Activated B cell treated with CpG ODN at 0.5 μM for 24 hours (primary cell): ENCODE measurements at regions not wholly inside any gene's neighbourhood (a gene's known extent, or its start where the extent isn't known, plus 50 kb on each side); places are given as distances from the start of the nearest gene placed in this dataset.

Experiments
- ATAC-seq: fragments of 200-7000 bp; cut with Tn5 transposase; one replicate; pipeline ENCODE4 v1.10.0; 2021; ENCODE audit warnings: low read depth, mild to moderate bottlenecking, moderate library complexity
- CTCF ChIA-PET: fragments of 350-600 bp; sonication (Branson Sonifier 250); formaldehyde crosslinking; loops from one replicate; lab custom pipeline; 2021; ENCODE audit warnings: antibody characterized with exemption; lab: Charles Lee
- POLR2A ChIA-PET: fragments of 350-600 bp; sonication (Branson Sonifier 250); formaldehyde crosslinking; loops from one replicate; lab custom pipeline; 2021; ENCODE audit warnings: antibody characterized with exemption; lab: Charles Lee
- DNase-seq: peaks from one replicate; pipeline ENCODE4 v3.0.0; 2022
- H3K27ac Mint-ChIP-seq: one replicate; pipeline ENCODE4 v1.8.0; 2020; ENCODE audit warnings: mixed read lengths
- H3K27me3 Mint-ChIP-seq: one replicate; pipeline ENCODE4 v1.8.0; 2021; ENCODE audit warnings: mixed read lengths
- H3K36me3 Mint-ChIP-seq: one replicate; pipeline ENCODE4 v1.8.0; 2021; ENCODE audit warnings: low read depth, mixed read lengths
- H3K4me1 Mint-ChIP-seq: one replicate; pipeline ENCODE4 v1.8.0; 2021; ENCODE audit warnings: mixed read lengths
- H3K4me3 Mint-ChIP-seq: one replicate; pipeline ENCODE4 v1.8.0; 2020; ENCODE audit warnings: mild to moderate bottlenecking, mixed read lengths
- H3K9me3 Mint-ChIP-seq: one replicate; pipeline ENCODE4 v1.8.0; 2020; ENCODE audit warnings: mixed read lengths
- intact Hi-C: fragments of 100-400 bp; cut with micrococcal nuclease; formaldehyde crosslinking; loops from one replicate; pipeline ENCODE4 v1.15.1; 2024
- TF ChIP-seq, protein P1 (sequence below): fragments of 200-600 bp; IDR thresholded peaks from one replicate; pipeline ENCODE4 v1.8.0; 2022; ENCODE audit warnings: antibody characterized with exemption, mild to moderate bottlenecking

DNA sequence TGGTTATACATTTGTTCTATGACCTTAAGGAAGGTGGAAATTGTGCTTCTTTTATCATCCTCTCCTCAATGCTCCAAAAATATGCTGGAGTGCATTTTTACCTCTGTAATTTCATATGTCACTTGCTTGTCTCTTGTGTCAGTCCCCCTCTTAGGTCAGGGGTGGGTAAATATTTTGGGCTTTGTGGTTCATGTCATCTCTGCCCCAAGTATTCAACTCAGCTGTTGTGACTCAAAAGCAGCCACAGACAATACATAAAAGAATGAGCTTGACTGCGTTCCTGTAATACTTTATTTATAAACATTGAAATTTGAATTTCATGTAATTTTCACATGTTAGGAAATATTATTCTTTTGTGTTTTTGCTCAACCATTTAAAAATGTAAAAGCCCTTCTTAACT lies 60.4 kb upstream of the SLC24A5 start:
- TF ChIP-seq, protein P1, sequence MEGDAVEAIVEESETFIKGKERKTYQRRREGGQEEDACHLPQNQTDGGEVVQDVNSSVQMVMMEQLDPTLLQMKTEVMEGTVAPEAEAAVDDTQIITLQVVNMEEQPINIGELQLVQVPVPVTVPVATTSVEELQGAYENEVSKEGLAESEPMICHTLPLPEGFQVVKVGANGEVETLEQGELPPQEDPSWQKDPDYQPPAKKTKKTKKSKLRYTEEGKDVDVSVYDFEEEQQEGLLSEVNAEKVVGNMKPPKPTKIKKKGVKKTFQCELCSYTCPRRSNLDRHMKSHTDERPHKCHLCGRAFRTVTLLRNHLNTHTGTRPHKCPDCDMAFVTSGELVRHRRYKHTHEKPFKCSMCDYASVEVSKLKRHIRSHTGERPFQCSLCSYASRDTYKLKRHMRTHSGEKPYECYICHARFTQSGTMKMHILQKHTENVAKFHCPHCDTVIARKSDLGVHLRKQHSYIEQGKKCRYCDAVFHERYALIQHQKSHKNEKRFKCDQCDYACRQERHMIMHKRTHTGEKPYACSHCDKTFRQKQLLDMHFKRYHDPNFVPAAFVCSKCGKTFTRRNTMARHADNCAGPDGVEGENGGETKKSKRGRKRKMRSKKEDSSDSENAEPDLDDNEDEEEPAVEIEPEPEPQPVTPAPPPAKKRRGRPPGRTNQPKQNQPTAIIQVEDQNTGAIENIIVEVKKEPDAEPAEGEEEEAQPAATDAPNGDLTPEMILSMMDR, result no peak
- CTCF ChIA-PET, result no interaction called here

DNA sequence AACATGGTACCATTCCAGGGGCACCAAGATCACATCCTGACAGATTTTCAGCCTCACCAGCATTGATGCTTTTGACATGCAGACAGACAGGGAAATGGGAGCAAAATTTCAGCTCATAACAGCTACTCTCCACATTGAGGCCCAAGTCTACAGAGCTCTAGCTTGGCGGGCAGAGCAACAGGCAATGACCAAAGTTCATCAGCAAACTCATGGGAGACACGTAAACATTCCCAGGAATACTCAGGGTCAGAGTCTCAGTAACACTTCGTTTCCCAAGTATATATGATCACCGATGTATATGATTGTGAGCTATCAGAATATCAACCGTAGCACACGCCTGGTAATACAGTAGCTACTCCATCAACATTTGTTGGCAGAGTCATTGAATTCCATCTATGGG lies 59.2 kb upstream of the SLC24A5 start:
- POLR2A ChIA-PET, result no interaction called here
- Mint-ChIP-seq H3K27ac (no peak overlapping the region), H3K36me3 (no peaks in the 10 kb centered on the region), H3K9me3 (no peaks in the 10 kb centered on the region), H3K27me3 (no peaks in the 10 kb centered on the region), H3K4me3 (no peak overlapping the region), H3K4me1 (no peaks in the 10 kb centered on the region)
- ATAC-seq, result no peak
- TF ChIP-seq, protein P1, result no peak
- intact Hi-C loops, result no loop called here
- no peak for DNase-seq
- CTCF ChIA-PET, result no interaction called here

More for the DNA sequence above, 60.4 kb upstream of the SLC24A5 start:
- Mint-ChIP-seq H3K9me3 (peaks cover under 1% of the 10 kb centered on the region), H3K27me3 (no peaks in the 10 kb centered on the region), H3K4me3 (no peak overlapping the region), H3K4me1 (no peaks in the 10 kb centered on the region), H3K27ac (no peak overlapping the region), H3K36me3 (no peaks in the 10 kb centered on the region)
- no peak for DNase-seq
- intact Hi-C loops, result no loop called here
- POLR2A ChIA-PET, result no interaction called here
- no peak for ATAC-seq

DNA sequence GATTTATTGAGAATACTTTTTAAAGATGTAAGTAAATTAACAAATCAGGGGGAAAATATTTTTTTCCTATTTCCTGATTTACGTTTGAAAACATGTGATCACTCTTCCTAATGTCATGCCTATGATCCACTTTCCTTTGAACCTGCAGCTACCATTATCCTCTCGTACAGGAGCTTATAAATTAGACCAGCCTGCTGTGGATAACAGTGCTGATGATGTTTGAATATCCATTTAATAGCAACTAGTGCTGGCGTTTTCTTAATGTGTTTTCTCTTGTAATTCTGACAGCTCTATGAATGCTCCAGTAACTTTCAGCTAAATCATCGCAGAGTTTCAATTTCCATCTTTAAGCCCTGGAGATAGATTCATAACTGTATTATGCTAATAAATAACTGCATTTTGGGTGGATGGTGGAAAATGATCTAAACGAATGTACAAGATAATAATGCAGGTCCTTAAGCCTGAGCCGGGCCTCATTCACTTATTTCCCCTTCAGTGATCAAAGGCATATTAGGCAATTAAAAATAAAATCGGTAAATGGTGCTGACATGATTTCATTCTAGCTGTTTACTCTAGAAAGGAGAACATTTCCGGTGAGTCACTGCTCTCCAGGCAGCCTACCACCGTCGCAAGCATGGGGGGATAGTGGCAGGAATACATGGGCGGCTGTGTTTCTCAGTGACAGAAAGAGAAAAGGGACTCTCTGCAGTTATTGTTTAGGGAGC lies 58.5 kb upstream of the SLC24A5 start:
- POLR2A ChIA-PET, result no interaction called here
- ATAC-seq, result no peak

DNA sequence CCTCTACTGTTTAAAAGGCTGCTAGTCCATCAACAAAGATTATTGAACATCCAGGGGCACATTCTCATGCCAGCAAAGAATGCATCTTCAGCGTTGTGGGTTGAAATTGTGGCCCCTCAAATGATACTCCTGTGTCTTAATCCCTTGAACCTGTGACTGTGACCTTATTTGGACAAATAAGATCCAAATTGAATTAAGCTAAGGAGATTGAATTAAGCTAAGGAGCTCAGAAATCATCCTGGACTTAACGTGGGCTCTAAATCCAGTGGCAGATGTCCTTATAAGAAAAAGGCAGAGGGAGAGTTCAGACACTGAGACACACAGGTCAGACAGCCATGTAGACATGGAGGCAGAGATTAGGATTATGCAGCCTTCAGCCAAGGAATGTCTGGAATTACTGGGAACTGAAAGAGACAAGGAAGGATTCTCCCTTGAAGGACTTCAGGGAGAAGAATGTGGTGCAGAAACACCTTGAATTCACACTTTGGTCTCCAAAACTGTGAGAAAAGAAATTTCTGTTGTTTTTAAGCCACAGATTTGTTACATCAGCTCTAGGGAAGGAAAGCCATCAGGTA lies 57.3 kb upstream of the SLC24A5 start:
- H3K27ac Mint-ChIP-seq, result no peak overlapping the region
- H3K9me3 Mint-ChIP-seq, result no peaks in the 10 kb centered on the region
- TF ChIP-seq, protein P1, result no peak
- ChIA-PET POLR2A (no interaction called here), CTCF (no interaction called here)
- no peaks in the 10 kb centered on the region for H3K27me3 Mint-ChIP-seq
- no peak for ATAC-seq
- H3K4me3 Mint-ChIP-seq, result no peak overlapping the region
- intact Hi-C loops, result no loop called here
- no peak for DNase-seq
- no peaks in the 10 kb centered on the region for H3K36me3 Mint-ChIP-seq
- H3K4me1 Mint-ChIP-seq, result no peaks in the 10 kb centered on the region

More for the DNA sequence above, 58.5 kb upstream of the SLC24A5 start:
- DNase-seq, result no peak
- H3K4me3 Mint-ChIP-seq, result no peak overlapping the region
- H3K36me3 Mint-ChIP-seq, result no peaks in the 10 kb centered on the region
- H3K27me3 Mint-ChIP-seq, result no peaks in the 10 kb centered on the region
- no peaks in the 10 kb centered on the region for H3K9me3 Mint-ChIP-seq
- CTCF ChIA-PET, result no interaction called here
- no peak overlapping the region for H3K27ac Mint-ChIP-seq
- TF ChIP-seq, protein P1, result no peak
- intact Hi-C loops, result no loop called here
- no peaks in the 10 kb centered on the region for H3K4me1 Mint-ChIP-seq

DNA sequence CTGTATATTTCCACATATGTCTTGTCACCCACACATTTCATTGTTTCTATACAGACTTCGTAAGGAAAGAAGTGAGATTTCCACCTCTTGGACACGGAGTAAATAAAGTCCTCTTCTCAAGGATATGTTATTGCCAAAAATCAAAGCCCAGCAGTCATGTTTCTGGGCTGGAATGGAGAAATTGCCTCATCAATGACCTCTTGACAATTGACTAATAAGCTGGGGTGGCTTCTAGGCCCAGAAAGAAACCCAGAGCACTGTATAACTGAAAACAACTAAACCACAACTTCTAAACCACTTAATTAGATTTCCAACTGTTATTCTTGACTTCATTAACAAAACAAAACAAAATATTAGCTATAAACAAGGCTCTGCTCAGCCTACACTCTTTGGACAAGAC lies 56.4 kb upstream of the SLC24A5 start:
- POLR2A ChIA-PET, result no interaction called here
- ATAC-seq, result no peak

More for the DNA sequence above, 56.4 kb upstream of the SLC24A5 start:
- TF ChIP-seq, protein P1, result no peak
- H3K4me1 Mint-ChIP-seq, result no peaks in the 10 kb centered on the region
- intact Hi-C loops, result no loop called here
- DNase-seq, result no peak
- no peak overlapping the region for H3K27ac Mint-ChIP-seq
- no peaks in the 10 kb centered on the region for H3K27me3 Mint-ChIP-seq
- no peaks in the 10 kb centered on the region for H3K36me3 Mint-ChIP-seq
- CTCF ChIA-PET, result no interaction called here
- no peak overlapping the region for H3K4me3 Mint-ChIP-seq
- no peaks in the 10 kb centered on the region for H3K9me3 Mint-ChIP-seq
